SU-DHL-6 (cell line): ENCODE measurements at regions not wholly inside any gene's neighbourhood (a gene's known extent, or its start where the extent isn't known, plus 50 kb on each side); places are given as distances from the start of the nearest gene placed in this dataset.
A peak's percentile ranks its signal among the peaks of the same experiment; 100 is the strongest.

Experiments used
- H2AFZ ChIP-seq: fragments of 200-600 bp; sonication (generic); 2 replicates; pipeline ENCODE4 v1.6.1; 2014; ENCODE audit warnings: low read depth, mild to moderate bottlenecking, moderate library complexity, mixed read lengths, antibody characterized with exemption, low read length; ENCODE audit not compliant: severe bottlenecking
- H3F3A ChIP-seq: fragments of 200-600 bp; shearing (Covaris generic); 2 replicates; pipeline ENCODE4 v1.6.0; 2016; ENCODE audit warnings: antibody characterized with exemption, mild to moderate bottlenecking; ENCODE audit not compliant: insufficient read depth
- H3K27ac ChIP-seq: fragments of 200-600 bp; sonication (generic); 2 replicates; pipeline ENCODE4 v1.5.1; 2016; ENCODE audit warnings: low read depth, mild to moderate bottlenecking, low read length, moderate library complexity, mixed read lengths
- H3K27me3 ChIP-seq: fragments of 200-600 bp; sonication (generic), shearing (Covaris generic); 2 replicates; pipeline ENCODE4 v1.6.0; 2014; ENCODE audit warnings: mild to moderate bottlenecking, low read length
- H3K36me3 ChIP-seq: fragments of 200-600 bp; sonication (generic); 2 replicates; pipeline ENCODE4 v1.6.1; 2014; ENCODE audit warnings: mild to moderate bottlenecking, low read length, mixed read lengths
- H3K4me2 ChIP-seq: fragments of 300-600, 200-600 bp; shearing (Covaris generic), sonication (generic); 2 replicates; pipeline ENCODE4 v1.6.0; 2014; ENCODE audit warnings: low read length, low read depth, mild to moderate bottlenecking; ENCODE audit not compliant: poor library complexity, severe bottlenecking
- H3K4me3 ChIP-seq: fragments of 200-600 bp; sonication (generic); 2 replicates; pipeline ENCODE4 v1.5.1; 2014; ENCODE audit warnings: antibody characterized with exemption, low read length, mild to moderate bottlenecking, mixed read lengths; ENCODE audit not compliant: insufficient read depth, poor library complexity, severe bottlenecking
- H3K79me2 ChIP-seq: fragments of 200-600 bp; sonication (generic); 2 replicates; pipeline ENCODE4 v1.6.1; 2014; ENCODE audit warnings: mild to moderate bottlenecking, low read length, moderate library complexity; ENCODE audit not compliant: insufficient read depth
- H3K9ac ChIP-seq: fragments of 200-600 bp; sonication (generic); 2 replicates; pipeline ENCODE4 v1.7.0; 2014; ENCODE audit warnings: mild to moderate bottlenecking, low read length
- H3K9me2 ChIP-seq: fragments of 200-600 bp; sonication (generic); replicated peaks from 2 replicates; pipeline ENCODE4 v1.6.1; 2014; ENCODE audit warnings: low read length; ENCODE audit not compliant: insufficient read depth
- H3K9me3 ChIP-seq: fragments of 200-600 bp; sonication (generic); 2 replicates; pipeline ENCODE4 v1.6.1; 2014; ENCODE audit warnings: low read length, mixed read lengths; ENCODE audit not compliant: insufficient read depth
- H4K20me1 ChIP-seq: fragments of 200-600 bp; sonication (generic); 2 replicates; pipeline ENCODE4 v1.6.1; 2014; ENCODE audit warnings: low read depth, mild to moderate bottlenecking, antibody characterized with exemption, low read length, moderate library complexity, mixed read lengths
- EZH2phosphoT487 ChIP-seq: fragments of 200-600 bp; sonication (generic), shearing (Covaris generic); conservative IDR thresholded peaks from 2 replicates; pipeline ENCODE4 v1.6.1; 2018; ENCODE audit warnings: mild to moderate bottlenecking, antibody characterized with exemption, low read length, moderate library complexity, mixed read lengths
- TF ChIP-seq, protein P1 (sequence below): fragments of 200-600 bp; sonication (generic); IDR thresholded peaks from one replicate; pipeline ENCODE4 v1.5.1; 2017; ENCODE audit warnings: antibody characterized with exemption, mild to moderate bottlenecking, low read length, moderate library complexity; ENCODE audit not compliant: insufficient read depth, poor library complexity, severe bottlenecking

DNA sequence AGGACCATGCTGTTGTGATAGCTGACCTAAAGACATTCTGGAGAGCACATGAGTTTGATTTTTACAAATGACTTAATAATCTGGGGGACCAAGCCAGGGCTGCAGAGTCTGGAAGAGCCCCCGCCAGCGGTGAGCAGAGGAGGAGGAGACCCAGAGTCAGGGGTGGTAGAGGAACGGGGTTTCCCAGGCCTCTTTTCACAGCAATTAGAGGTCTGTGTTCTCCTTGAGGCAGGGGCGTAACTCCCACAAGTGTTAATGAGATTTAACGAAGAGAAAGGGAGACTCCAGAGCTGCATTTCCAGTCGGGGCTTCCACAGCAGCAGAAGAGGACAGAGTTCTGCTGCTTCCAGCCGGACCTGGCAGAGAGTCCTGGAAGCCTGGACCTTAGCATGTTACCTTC is 137.9 kb upstream of the SLC24A2 start:
- TF ChIP-seq EZH2phosphoT487, result no peak
- TF ChIP-seq, protein P1, sequence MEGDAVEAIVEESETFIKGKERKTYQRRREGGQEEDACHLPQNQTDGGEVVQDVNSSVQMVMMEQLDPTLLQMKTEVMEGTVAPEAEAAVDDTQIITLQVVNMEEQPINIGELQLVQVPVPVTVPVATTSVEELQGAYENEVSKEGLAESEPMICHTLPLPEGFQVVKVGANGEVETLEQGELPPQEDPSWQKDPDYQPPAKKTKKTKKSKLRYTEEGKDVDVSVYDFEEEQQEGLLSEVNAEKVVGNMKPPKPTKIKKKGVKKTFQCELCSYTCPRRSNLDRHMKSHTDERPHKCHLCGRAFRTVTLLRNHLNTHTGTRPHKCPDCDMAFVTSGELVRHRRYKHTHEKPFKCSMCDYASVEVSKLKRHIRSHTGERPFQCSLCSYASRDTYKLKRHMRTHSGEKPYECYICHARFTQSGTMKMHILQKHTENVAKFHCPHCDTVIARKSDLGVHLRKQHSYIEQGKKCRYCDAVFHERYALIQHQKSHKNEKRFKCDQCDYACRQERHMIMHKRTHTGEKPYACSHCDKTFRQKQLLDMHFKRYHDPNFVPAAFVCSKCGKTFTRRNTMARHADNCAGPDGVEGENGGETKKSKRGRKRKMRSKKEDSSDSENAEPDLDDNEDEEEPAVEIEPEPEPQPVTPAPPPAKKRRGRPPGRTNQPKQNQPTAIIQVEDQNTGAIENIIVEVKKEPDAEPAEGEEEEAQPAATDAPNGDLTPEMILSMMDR, result no peak
- no peaks in the 10 kb centered on the region for H4K20me1 ChIP-seq
- no peaks in the 10 kb centered on the region for H3K9me3 ChIP-seq
- H3K36me3 ChIP-seq, result no peaks in the 10 kb centered on the region
- H3K4me3 ChIP-seq, result no peak overlapping the region
- H3K4me2 ChIP-seq, result no peak overlapping the region
- no peak overlapping the region for H3K9ac ChIP-seq
- no peaks in the 10 kb centered on the region for H3F3A ChIP-seq
- no peaks in the 10 kb centered on the region for H3K9me2 ChIP-seq
- H2AFZ ChIP-seq, result no peak overlapping the region
- no peak overlapping the region for H3K27ac ChIP-seq
- H3K27me3 ChIP-seq, result no peaks in the 10 kb centered on the region
- H3K79me2 ChIP-seq, result no peaks in the 10 kb centered on the region

DNA sequence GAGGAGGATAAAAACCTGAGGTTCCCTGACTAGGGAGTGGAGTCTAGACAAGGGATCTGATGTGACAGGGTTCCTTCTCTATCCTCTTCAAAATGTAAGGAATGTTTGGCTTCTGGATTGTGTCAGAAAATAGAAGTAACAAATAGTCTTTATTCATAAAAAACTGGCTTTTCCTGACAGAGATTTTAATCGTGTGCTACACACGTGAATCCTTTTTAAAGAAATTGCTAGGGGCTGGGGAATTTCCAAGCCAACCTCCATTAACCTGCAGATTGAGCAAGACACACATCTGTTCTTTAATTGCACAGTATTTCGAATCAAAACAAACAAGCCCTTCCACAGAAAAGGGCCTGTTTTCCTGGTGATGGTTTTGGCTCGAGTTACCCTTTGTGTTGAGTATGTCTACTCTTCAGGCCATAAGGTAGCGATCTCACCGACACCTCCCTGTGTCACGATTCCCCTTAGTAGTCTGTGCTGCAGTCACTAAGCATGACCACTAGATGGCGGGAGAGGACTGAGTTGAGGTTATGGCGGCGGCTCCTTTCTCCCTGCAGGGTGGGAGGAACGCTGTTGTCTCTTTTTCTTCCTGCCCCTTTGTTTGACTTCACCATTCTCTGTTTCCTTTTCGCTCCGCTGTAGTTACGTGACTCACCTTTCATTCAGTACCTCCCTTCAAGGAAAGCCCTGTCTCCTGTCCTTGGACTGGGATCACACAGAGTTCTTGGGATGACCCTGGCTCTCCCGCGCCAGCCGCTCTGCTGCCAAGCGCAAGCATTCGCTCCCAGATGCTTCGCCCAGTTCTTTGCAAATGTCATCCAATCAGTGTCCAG is 137.1 kb upstream of the SLC24A2 start:
- Histone ChIP-seq H2AFZ (peak overlapping the region; percentile 1), H3K27me3 (no peaks in the 10 kb centered on the region), H3K36me3 (no peaks in the 10 kb centered on the region), H3F3A (no peaks in the 10 kb centered on the region), H3K4me3 (no peak overlapping the region), H3K79me2 (no peaks in the 10 kb centered on the region), H3K9me2 (no peaks in the 10 kb centered on the region), H3K27ac (no peak overlapping the region), H4K20me1 (no peaks in the 10 kb centered on the region), H3K4me2 (no peak overlapping the region), H3K9ac (no peak overlapping the region), H3K9me3 (no peaks in the 10 kb centered on the region)
- TF ChIP-seq, protein P1, result peak; percentile 88
- 0 out of 2 replicates have a peak, but pooled peaks have one; percentile 70 for TF ChIP-seq EZH2phosphoT487

DNA sequence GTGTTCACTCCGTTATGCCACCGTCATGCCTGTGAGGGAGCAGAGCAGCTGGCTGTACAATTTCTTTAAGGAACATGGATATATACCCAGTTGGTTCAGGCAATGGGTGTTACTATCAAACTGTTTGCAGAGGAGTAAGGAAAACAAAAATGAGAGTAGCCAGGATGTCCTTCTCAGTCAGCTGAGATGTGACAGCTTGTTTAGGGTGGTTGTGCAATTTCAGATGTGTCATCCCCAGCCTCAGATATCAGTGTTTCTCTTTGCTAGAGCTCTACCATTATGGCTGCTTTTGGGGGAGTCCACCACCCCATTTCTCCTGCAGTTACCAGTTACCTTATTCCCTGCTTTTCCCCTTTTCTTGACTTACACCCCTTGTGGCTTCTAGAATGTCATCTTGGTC is 135.2 kb upstream of the SLC24A2 start:
- Histone ChIP-seq H3K4me3 (no peak overlapping the region), H3K4me2 (no peak overlapping the region), H4K20me1 (no peaks in the 10 kb centered on the region), H3K27me3 (no peaks in the 10 kb centered on the region), H3K79me2 (no peaks in the 10 kb centered on the region), H3K27ac (no peak overlapping the region), H2AFZ (no peak overlapping the region), H3F3A (no peaks in the 10 kb centered on the region), H3K9ac (no peak overlapping the region), H3K36me3 (no peaks in the 10 kb centered on the region), H3K9me3 (no peaks in the 10 kb centered on the region), H3K9me2 (no peaks in the 10 kb centered on the region)
- TF ChIP-seq, protein P1, result no peak
- TF ChIP-seq EZH2phosphoT487, result no peak
